OCI-LY7 (cell line): ENCODE measurements at regions not wholly inside any gene's neighbourhood (a gene's known extent, or its start where the extent isn't known, plus 50 kb on each side); places are given as distances from the start of the nearest gene placed in this dataset.

Source experiments
- EZH2phosphoT487 ChIP-seq: fragments of 200-600 bp; sonication (generic); IDR thresholded peaks from 2 replicates; pipeline ENCODE4 v1.6.1; 2018; ENCODE audit warnings: low read depth, borderline replicate concordance, mild to moderate bottlenecking, mixed run types, antibody characterized with exemption, low read length, moderate library complexity, mixed read lengths
- TF ChIP-seq, protein P1 (sequence below): fragments of 200-600 bp; sonication (generic); conservative IDR thresholded peaks from 2 replicates; pipeline ENCODE4 v1.5.1; 2014; ENCODE audit warnings: mild to moderate bottlenecking, antibody characterized with exemption, low read length, moderate library complexity, mixed read lengths

DNA sequence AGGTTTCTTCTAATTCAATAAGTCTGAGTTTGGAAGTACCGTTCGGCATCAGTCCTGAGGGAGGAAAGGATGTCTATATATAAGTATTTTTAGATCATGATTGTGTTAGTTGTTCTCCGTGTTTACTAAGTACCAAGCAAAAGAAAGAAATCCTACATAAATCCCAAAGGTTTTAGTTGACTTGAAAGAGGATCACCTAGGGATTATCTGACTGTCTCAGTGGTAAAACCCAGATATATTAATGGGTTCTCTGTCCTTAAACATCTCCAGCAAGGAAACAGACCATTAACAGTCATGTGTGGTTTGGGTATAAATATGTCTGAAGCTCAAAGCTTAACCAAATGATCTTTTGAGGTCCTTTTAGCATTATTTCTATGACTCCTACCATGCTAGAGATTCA, 207.1 kb upstream of the RASGEF1B start:
- TF ChIP-seq, protein P1, sequence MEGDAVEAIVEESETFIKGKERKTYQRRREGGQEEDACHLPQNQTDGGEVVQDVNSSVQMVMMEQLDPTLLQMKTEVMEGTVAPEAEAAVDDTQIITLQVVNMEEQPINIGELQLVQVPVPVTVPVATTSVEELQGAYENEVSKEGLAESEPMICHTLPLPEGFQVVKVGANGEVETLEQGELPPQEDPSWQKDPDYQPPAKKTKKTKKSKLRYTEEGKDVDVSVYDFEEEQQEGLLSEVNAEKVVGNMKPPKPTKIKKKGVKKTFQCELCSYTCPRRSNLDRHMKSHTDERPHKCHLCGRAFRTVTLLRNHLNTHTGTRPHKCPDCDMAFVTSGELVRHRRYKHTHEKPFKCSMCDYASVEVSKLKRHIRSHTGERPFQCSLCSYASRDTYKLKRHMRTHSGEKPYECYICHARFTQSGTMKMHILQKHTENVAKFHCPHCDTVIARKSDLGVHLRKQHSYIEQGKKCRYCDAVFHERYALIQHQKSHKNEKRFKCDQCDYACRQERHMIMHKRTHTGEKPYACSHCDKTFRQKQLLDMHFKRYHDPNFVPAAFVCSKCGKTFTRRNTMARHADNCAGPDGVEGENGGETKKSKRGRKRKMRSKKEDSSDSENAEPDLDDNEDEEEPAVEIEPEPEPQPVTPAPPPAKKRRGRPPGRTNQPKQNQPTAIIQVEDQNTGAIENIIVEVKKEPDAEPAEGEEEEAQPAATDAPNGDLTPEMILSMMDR: no peak
- no peak for TF ChIP-seq EZH2phosphoT487
